H1 (cell line): ENCODE measurements at regions not wholly inside any gene's neighbourhood (a gene's known extent, or its start where the extent isn't known, plus 50 kb on each side); places are given as distances from the start of the nearest gene placed in this dataset.

Experiments
- BCL11A ChIP-seq, 2 experiments: IDR thresholded peaks; one replicate each; pipeline ENCODE4 v1.6.1; 2011; ENCODE audit warnings: low read depth in 2 of 2, low read length in 2 of 2, mild to moderate bottlenecking in 2 of 2
- EZH2 ChIP-seq: fragments of 200-600 bp; sonication (generic); IDR thresholded peaks from 2 replicates; pipeline ENCODE4 v1.7.1; 2012; ENCODE audit warnings: low read depth, mild to moderate bottlenecking, moderate library complexity, low read length, inconsistent platforms; ENCODE audit not compliant: severe bottlenecking
- TAF7 ChIP-seq: optimal IDR thresholded peaks from 2 replicates; pipeline ENCODE3; 2011; ENCODE audit warnings: low read depth, mild to moderate bottlenecking, inconsistent platforms, low read length, moderate library complexity, borderline replicate concordance

DNA sequence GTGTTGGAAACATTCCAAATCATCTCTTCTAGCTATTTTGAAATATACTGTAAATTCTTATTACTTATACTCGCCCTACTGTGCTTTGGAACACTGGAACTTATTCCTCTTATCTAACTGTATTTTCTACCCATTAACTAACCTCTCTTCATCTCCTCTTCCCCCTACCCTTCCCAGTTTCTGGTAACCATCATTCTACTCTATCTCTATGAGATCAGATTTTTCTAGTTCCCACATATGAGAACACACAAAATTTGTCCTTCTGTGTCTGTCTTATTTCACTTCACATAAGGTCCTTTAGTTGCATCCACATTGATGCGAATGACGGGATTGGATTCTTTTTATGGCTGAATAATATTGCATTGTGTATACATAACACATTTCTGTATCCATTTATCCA lies 1003.8 kb upstream of the INTU start (continued):
- no peak for TF ChIP-seq TAF7
- TF ChIP-seq EZH2 = no peak
- no peak for TF ChIP-seq BCL11A (IDR thresholded peaks at IDR 0.05; ENCODE audit: low read depth in 2 of 2, low read length in 2 of 2)
